Activated T-cell treated with anti-CD3 and anti-CD28 coated beads for 48 hours (primary cell): ENCODE measurements at regions not wholly inside any gene's neighbourhood (a gene's known extent, or its start where the extent isn't known, plus 50 kb on each side); places are given as distances from the start of the nearest gene placed in this dataset.

Source experiments
- DNase-seq: peaks from one replicate; pipeline ENCODE4 v3.0.0-alpha.2; 2020; ENCODE audit warnings: low read depth

GRCh38 chr9:13896922-13897835 lies 416.8 kb downstream of the NFIB start:
- DNase-seq, result no peak

GRCh38 chr9:13896047-13896446 lies 417.9 kb downstream of the NFIB start:
- no peak for DNase-seq

GRCh38 chr9:13885258-13885657 lies 428.7 kb downstream of the NFIB start:
- DNase-seq, result no peak

GRCh38 chr9:13879981-13880380 lies 434.0 kb downstream of the NFIB start:
- DNase-seq, result no peak

- DNase-seq, result no peak
Measured at GRCh38 chr9:13879011-13879410, 434.9 kb downstream of the NFIB start.

- DNase-seq, result no peak
Measured at GRCh38 chr9:13878241-13878711, 435.7 kb downstream of the NFIB start.

GRCh38 chr9:13876741-13877140 lies 437.2 kb downstream of the NFIB start:
- no peak for DNase-seq

GRCh38 chr9:13873203-13873602 lies 440.7 kb downstream of the NFIB start:
- no peak for DNase-seq

- DNase-seq, result no peak
Measured at GRCh38 chr9:13868336-13868735, 445.6 kb downstream of the NFIB start.

- DNase-seq, result no peak
Measured at GRCh38 chr9:13865869-13866268, 448.1 kb downstream of the NFIB start.

GRCh38 chr9:13863112-13863511 lies 450.8 kb downstream of the NFIB start:
- no peak for DNase-seq

GRCh38 chr9:13862654-13863053 lies 451.3 kb downstream of the NFIB start:
- DNase-seq, result no peak

- no peak for DNase-seq
Measured at GRCh38 chr9:13860946-13861640, 452.8 kb downstream of the NFIB start.

GRCh38 chr9:13860019-13860418 lies 453.9 kb downstream of the NFIB start:
- no peak for DNase-seq

GRCh38 chr9:13857521-13857920 lies 456.4 kb downstream of the NFIB start:
- no peak for DNase-seq

- DNase-seq, result no peak
Measured at GRCh38 chr9:13847270-13847669, 466.7 kb downstream of the NFIB start.

GRCh38 chr9:13845460-13845859 lies 468.5 kb downstream of the NFIB start:
- no peak for DNase-seq

GRCh38 chr9:13841746-13842462 lies 472.0 kb downstream of the NFIB start:
- no peak for DNase-seq

GRCh38 chr9:13832446-13832845 lies 481.5 kb downstream of the NFIB start:
- DNase-seq, result no peak

GRCh38 chr9:13823026-13823425 lies 490.9 kb downstream of the NFIB start:
- DNase-seq, result no peak

- DNase-seq, result no peak
Measured at GRCh38 chr9:13817754-13818278, 496.1 kb downstream of the NFIB start.

- no peak for DNase-seq
Measured at GRCh38 chr9:13816837-13817236, 497.1 kb downstream of the NFIB start.
